Glomerular visceral epithelial cell (primary cell): ENCODE measurements at regions not wholly inside any gene's neighbourhood (a gene's known extent, or its start where the extent isn't known, plus 50 kb on each side); places are given as distances from the start of the nearest gene placed in this dataset.
"Not testable (repeated sequence)": the region's sequence is repeated elsewhere in the genome, so short reads cannot be mapped to it uniquely, and the experiment has no call there.

ENCODE experiments used
- DNase-seq: peaks from one replicate; pipeline ENCODE4 v3.0.0-alpha.2; 2016; ENCODE audit errors: extremely low spot score

DNA sequence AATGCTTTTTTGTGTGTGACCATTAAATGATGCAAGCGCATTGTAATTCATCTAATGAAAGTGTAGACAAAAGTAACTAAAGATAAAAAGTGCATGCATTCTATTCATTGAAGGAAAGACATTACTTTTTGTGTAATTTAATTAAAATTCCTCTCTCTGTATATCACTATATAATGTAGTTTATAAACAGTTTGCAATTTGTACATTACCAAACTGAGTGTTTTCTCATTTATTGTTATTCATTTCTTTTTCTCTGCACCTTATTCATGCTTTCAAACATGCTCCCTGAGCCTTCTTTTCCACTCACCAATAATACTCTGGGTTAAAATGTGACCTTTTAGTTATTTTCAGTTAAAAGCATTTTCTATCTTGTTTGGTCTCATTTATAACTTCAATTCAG, 713.7 kb upstream of the AADAT start:
- DNase-seq: no peak

GRCh38 chr4:170801771-170802170, 712.0 kb upstream of the AADAT start:
- no peak for DNase-seq

GRCh38 chr4:170794525-170794924, 704.8 kb upstream of the AADAT start:
- no peak for DNase-seq

- DNase-seq: not testable (repeated sequence)
These were observed 698.8 kb upstream of the AADAT start for GRCh38 chr4:170788540-170789051.

DNA sequence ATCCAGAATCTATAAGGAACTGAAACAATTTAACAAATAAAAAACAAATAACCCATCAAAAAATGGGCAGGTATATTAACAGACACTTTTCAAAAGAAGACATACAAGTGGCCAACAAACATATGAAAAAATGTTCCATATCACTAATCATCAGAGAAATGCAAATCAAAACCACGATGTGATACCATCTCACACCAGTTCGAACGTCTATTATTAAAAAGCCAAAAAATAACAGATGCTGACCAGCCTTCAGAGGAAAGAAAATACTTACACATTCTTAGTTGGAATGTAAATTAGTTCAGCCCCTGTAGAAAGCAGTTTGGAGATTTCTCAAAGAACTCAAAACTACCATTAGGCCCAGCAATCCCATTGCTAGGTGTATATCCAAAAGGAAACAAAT, 687.9 kb upstream of the AADAT start:
- DNase-seq: no peak

DNA sequence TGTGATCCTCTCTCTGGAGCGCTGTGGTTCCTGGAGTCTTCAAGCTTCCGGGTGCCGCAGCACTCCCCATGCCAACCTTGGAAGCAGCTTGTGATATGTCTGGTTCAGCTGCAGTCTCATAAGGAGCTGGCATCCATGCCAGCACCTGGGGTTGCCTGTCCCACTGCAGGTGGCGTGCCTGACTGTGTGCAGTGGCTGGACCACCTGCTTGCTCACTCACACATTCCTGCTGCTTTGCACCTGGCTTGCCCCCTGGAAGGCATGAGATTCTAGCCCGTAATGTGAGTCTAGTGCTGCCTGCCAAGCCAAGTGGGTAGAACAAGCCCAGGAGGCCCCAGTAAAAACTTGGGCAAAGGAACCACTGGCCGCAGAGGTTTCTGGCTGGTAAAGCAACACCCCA, 687.2 kb upstream of the AADAT start:
- no peak for DNase-seq

GRCh38 chr4:170775851-170776250, 686.1 kb upstream of the AADAT start:
- no peak for DNase-seq

- no peak for DNase-seq
These were observed 684.0 kb upstream of the AADAT start for GRCh38 chr4:170773709-170774273.

DNA sequence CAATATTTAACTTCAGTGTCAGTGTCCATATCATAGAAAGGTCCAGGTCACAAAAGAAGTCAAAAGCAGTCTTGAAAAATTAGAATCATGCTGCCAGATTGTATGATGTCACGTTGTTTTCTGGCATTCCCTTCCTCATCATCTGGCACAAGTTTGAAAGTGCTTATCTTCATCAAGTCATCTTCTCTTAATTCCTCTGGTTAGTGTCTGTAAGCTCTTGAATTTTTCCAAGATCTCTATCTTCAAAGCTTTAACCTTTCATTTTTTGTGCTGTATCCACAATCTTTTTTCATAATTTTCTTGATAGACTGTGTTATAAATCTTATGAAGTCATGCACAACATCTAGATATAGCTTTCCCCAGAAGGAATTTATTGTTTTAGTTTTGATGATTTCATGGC, 682.7 kb upstream of the AADAT start:
- no peak for DNase-seq

- DNase-seq: no peak
These were observed 680.9 kb upstream of the AADAT start for GRCh38 chr4:170770664-170771063.

DNA sequence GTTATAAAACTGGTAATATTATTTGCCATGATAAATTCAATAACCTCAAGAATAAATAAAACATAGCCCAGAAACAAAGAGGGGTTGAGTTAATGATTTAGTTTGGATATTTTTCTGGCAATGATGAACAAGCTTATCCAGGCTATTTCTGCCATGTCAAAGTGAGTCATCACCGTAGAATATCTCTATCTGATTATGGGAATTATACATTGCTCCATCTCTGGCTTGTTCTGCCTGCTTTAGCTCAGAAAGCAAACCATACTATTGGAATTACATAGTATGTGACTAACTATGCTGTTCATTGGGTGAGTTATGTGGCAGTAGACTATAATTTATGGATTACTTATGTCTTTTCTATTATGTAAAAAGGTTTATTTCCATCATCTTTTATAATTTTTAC, 680.1 kb upstream of the AADAT start:
- DNase-seq: no peak

- DNase-seq: no peak
These were observed 669.2 kb upstream of the AADAT start for GRCh38 chr4:170758988-170759387.

DNA sequence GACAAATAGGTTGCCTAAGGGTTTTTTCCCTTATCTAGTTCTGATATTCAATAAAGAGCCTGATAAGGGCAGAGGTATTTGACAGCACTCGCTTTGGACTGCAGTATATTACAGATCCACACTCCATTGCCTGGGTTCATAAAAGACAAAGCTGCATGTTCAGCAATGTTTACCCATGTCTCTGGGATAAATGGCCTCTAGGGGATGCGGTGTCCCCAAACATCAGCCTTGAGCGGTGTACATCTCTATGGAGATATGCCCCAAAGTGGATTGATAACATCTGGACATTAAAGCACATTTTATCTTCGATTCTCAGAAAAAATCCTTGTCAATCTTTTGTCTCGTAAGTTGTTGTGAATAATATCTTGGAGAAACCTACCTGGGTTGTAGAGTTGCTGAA, 660.8 kb upstream of the AADAT start:
- no peak for DNase-seq

- no peak for DNase-seq
These were observed 659.2 kb upstream of the AADAT start for GRCh38 chr4:170748975-170749374.

- DNase-seq: no peak
These were observed 653.9 kb upstream of the AADAT start for GRCh38 chr4:170743633-170744032.

DNA sequence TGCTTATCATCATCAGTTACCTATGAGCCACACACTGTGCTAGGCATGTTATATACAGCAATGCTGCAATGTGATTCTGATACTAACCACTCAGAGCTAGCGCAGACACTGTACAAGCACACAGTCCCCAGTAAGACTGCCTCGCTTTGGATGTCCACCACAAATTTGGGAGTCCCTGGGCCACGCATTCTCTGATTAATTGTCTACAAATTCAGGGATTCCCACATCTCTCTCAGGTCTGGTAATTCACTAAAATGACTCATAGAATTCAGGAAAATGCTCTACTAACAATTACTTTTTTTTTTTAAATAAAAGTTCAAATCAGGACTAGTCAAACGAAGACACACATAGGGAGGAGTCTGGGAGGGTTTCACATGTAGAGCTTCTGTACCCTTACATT, 652.1 kb upstream of the AADAT start:
- peak; percentile 68 for DNase-seq

- DNase-seq: peak; percentile 22
These were observed 647.0 kb upstream of the AADAT start for GRCh38 chr4:170736710-170737109.

- no peak for DNase-seq
These were observed 640.1 kb upstream of the AADAT start for GRCh38 chr4:170729897-170730296.

DNA sequence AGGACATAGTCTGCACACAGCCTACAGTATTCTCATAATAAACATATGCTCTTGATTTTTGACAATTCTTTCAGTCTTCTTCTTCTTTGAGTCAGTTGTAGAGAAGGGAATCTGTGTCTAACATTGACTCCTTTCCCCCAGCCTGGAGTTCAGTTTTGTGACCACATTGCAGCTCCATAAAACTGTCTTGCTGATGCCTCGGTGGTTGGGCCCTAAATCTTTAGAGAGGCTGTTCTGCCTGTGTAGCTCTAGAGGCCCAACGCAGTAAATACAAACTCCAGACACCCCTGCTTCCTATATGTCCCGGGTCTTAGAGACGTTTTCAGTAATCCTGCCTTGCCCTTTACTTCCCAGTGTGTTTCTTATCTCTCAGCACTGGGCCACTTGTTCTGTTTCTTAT, 639.5 kb upstream of the AADAT start:
- DNase-seq: no peak

- no peak for DNase-seq
These were observed 634.4 kb upstream of the AADAT start for GRCh38 chr4:170724191-170724590.

GRCh38 chr4:170723171-170723570, 633.4 kb upstream of the AADAT start:
- DNase-seq: no peak

DNA sequence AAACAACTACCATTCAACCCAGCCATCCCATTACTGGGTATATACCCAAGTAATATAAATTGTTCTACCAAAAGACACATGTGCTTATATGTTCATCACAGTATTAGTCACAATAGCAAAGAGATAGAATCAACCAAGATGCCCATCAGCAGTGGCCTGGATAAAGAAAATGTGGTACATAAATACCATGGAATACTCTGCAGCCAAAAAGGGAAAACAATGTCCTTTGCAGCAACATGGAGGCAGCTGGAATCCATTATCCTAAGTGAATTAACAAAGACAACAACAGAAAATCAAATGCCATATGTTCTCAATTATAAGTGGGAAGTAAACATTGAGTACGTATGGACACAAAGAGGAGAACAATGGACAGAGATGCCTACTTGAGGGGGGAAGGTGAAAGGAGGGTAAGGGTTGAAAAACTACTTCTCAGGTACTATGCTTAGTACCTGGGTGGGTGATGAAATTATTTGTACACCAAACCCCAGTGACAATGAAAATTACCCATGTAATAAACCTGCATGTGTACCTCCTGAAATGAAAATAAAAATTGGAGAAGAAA, 632.1 kb upstream of the AADAT start:
- DNase-seq: no peak

GRCh38 chr4:170716868-170717267, 627.1 kb upstream of the AADAT start:
- DNase-seq: no peak

- no peak for DNase-seq
These were observed 616.2 kb upstream of the AADAT start for GRCh38 chr4:170705907-170706306.
